ENCODE measurements at regions not wholly inside any gene's neighbourhood (a gene's known extent, or its start where the extent isn't known, plus 50 kb on each side); places are given as distances from the start of the nearest gene placed in this dataset.

- no peaks in the 10 kb centered on the region for H3K9me3 ChIP-seq (ENCODE audit: low read length)
- Mint-ChIP-seq H3K27me3 (peaks cover 10 to 16% of the 10 kb centered on the region in 2 donors), H3K36me3 (no peaks in the 10 kb centered on the region), H3K4me3 (no peak overlapping the region), H3K27ac (no peak overlapping the region), H3K4me1 (no peaks in the 10 kb centered on the region), H3K9me3 (peaks cover 0 to 2% (median 0%) of the 10 kb centered on the region in 5 donors)
- H3K4me3 ChIP-seq (ENCODE audit: low read length) = no peak overlapping the region
- H3K36me3 ChIP-seq (ENCODE audit: insufficient read depth, low read length) = no peaks in the 10 kb centered on the region
- ChIA-PET CTCF (no interaction called here), POLR2A (no interaction called here)
- no peaks in the 10 kb centered on the region for H3K4me1 ChIP-seq (ENCODE audit: insufficient read depth, low read length)
- H3K27me3 ChIP-seq (ENCODE audit: insufficient read depth, low read length, poor library complexity, severe bottlenecking) = no peaks in the 10 kb centered on the region
- no peak for DNase-seq
- H3K27ac ChIP-seq (ENCODE audit: low read depth, low read length) = no peak overlapping the region
Measured at GRCh38 chr2:16438613-16439321, 226.9 kb downstream of the CYRIA start.

DNA sequence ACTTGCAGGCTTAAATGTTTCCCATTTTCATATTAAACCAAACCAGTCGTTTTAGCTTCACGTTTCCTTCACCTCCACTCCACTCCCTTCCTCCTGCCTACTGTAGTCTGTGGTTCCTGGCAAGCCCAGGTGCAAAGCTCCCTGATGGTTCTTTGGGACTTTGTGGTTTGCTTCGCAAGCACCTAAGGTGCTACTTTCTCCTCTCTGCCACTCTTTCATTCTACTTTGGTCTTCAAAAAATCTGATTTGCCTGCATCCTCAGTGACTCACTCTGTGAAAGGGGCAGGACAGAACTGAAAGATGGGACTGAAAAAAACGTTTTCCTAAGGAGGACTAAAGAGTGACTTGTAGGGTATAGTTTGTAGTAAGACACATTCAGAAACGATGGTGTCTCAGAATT is 228.4 kb downstream of the CYRIA start:
- no peaks in the 10 kb centered on the region for H3K27me3 ChIP-seq (ENCODE audit: insufficient read depth, low read length, poor library complexity, severe bottlenecking)
- H3K27ac ChIP-seq (ENCODE audit: low read depth, low read length) = no peak overlapping the region
- H3K4me3 Mint-ChIP-seq = no peak overlapping the region
- peaks cover 0 to 3% (median 0%) of the 10 kb centered on the region in 5 donors for H3K9me3 Mint-ChIP-seq
- no peak overlapping the region for H3K4me3 ChIP-seq (ENCODE audit: low read length)
- no peaks in the 10 kb centered on the region for H3K36me3 Mint-ChIP-seq
- CTCF ChIA-PET = interaction anchor here (1.0 kb wide), 1 partner anchor 9 kb away, joined by 3 read pairs; no protein-coding TSS in a partner anchor
- H3K27me3 Mint-ChIP-seq = peaks cover 10 to 16% of the 10 kb centered on the region in 2 donors
- no peak for DNase-seq
- no peaks in the 10 kb centered on the region for H3K36me3 ChIP-seq (ENCODE audit: insufficient read depth, low read length)
- H3K27ac Mint-ChIP-seq = no peak overlapping the region
- H3K4me1 Mint-ChIP-seq = no peaks in the 10 kb centered on the region
- H3K9me3 ChIP-seq (ENCODE audit: low read length) = no peaks in the 10 kb centered on the region
- H3K4me1 ChIP-seq (ENCODE audit: insufficient read depth, low read length) = no peaks in the 10 kb centered on the region
- POLR2A ChIA-PET = no interaction called here

DNA sequence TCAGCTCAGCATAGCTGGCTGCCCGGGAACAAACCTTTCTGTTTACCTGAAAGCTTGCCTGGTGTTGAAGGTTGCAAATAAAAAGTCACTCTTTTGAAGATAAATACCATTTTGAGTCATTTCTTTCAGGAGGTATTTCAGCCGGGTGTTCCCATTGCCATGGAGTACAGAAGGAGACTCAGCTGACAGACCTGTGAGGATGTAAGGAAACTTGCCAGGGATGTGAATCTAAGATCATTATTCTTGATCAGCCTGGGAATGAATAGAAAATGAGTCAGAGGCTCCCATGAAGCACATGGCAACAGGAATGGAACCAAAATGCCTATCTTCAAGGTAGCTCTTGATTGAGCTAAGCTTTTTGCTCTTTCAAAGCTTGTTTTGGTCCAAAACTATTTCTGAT is 231.2 kb downstream of the CYRIA start:
- Histone ChIP-seq H3K4me3 (ENCODE audit: low read length) (no peak overlapping the region), H3K27ac (ENCODE audit: low read depth, low read length) (no peak overlapping the region), H3K27me3 (ENCODE audit: insufficient read depth, low read length, poor library complexity, severe bottlenecking) (no peaks in the 10 kb centered on the region), H3K4me1 (ENCODE audit: insufficient read depth, low read length) (no peaks in the 10 kb centered on the region), H3K9me3 (ENCODE audit: low read length) (no peaks in the 10 kb centered on the region), H3K36me3 (ENCODE audit: insufficient read depth, low read length) (no peaks in the 10 kb centered on the region)
- Mint-ChIP-seq H3K27me3 (peaks cover 5 to 9% of the 10 kb centered on the region in 2 donors), H3K27ac (no peak overlapping the region), H3K4me1 (no peaks in the 10 kb centered on the region), H3K4me3 (no peak overlapping the region), H3K9me3 (peaks cover 0 to 3% (median 0%) of the 10 kb centered on the region in 5 donors), H3K36me3 (no peaks in the 10 kb centered on the region)
- POLR2A ChIA-PET = no interaction called here
- no peak for DNase-seq
- CTCF ChIA-PET = no interaction called here

DNA sequence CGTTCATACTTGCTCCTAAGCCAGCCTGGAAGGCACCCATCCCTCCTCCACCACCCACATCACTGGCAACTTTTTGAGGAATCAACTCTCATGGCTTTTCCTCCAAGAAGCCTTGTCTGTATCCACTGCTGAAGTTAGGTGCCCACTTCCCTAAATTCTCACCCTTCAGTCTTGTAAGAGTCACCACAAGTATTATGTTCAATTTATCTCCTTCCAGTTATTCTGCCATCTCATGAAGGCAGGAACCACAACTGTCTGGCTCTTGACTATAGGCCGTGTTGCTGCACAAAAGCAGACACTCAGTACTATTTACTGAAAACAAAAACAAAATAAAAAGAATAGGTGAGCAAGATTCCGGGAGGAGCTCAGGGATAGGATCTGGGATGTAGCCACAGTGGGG is 234.8 kb downstream of the CYRIA start:
- Mint-ChIP-seq H3K4me3 (no peak overlapping the region), H3K4me1 (no peaks in the 10 kb centered on the region), H3K36me3 (no peaks in the 10 kb centered on the region), H3K27ac (no peak overlapping the region), H3K27me3 (no peaks in the 10 kb centered on the region), H3K9me3 (peaks cover 0 to 3% (median 0%) of the 10 kb centered on the region in 5 donors)
- POLR2A ChIA-PET = no interaction called here
- no peaks in the 10 kb centered on the region for H3K36me3 ChIP-seq (ENCODE audit: insufficient read depth, low read length)
- no peaks in the 10 kb centered on the region for H3K9me3 ChIP-seq (ENCODE audit: low read length)
- CTCF ChIA-PET = no interaction called here
- DNase-seq = no peak
- no peaks in the 10 kb centered on the region for H3K4me1 ChIP-seq (ENCODE audit: insufficient read depth, low read length)
- no peak overlapping the region for H3K4me3 ChIP-seq (ENCODE audit: low read length)
- no peaks in the 10 kb centered on the region for H3K27me3 ChIP-seq (ENCODE audit: insufficient read depth, low read length, poor library complexity, severe bottlenecking)
- no peak overlapping the region for H3K27ac ChIP-seq (ENCODE audit: low read depth, low read length)

GRCh38 chr2:16429431-16430145 is 236.0 kb downstream of the CYRIA start:
- Histone ChIP-seq H3K4me3 (ENCODE audit: low read length) (no peak overlapping the region), H3K27me3 (ENCODE audit: insufficient read depth, low read length, poor library complexity, severe bottlenecking) (no peaks in the 10 kb centered on the region), H3K27ac (ENCODE audit: low read depth, low read length) (no peak overlapping the region), H3K9me3 (ENCODE audit: low read length) (no peaks in the 10 kb centered on the region), H3K36me3 (ENCODE audit: insufficient read depth, low read length) (no peaks in the 10 kb centered on the region), H3K4me1 (ENCODE audit: insufficient read depth, low read length) (no peaks in the 10 kb centered on the region)
- no peaks in the 10 kb centered on the region for H3K36me3 Mint-ChIP-seq
- DNase-seq = no peak
- ChIA-PET CTCF (no interaction called here), POLR2A (no interaction called here)
- H3K4me3 Mint-ChIP-seq = no peak overlapping the region
- H3K4me1 Mint-ChIP-seq = no peaks in the 10 kb centered on the region
- peaks cover 0 to 3% (median 0%) of the 10 kb centered on the region in 5 donors for H3K9me3 Mint-ChIP-seq
- H3K27ac Mint-ChIP-seq = no peak overlapping the region
- H3K27me3 Mint-ChIP-seq = no peaks in the 10 kb centered on the region

DNA sequence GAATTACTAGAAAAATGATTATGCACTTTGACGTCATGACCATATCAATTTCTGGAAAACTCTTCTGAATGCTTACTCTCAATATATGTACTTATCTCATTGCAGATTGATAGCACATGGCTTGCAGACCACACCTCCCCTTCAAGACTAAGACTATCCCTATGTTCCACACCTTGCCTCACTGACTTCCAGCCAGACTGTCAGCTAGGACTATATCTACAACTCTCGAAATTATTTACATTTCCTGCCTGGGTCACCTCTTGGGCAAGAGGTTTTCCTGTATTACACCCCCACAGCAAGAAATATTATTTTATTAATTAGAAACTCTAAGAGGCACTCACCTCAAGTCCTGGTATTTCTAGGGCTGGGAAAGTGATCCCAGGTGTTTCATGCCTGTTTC is 236.6 kb downstream of the CYRIA start:
- ChIA-PET POLR2A (no interaction called here), CTCF (no interaction called here)
- Mint-ChIP-seq H3K27me3 (no peaks in the 10 kb centered on the region), H3K9me3 (peaks cover 0 to 3% (median 0%) of the 10 kb centered on the region in 5 donors), H3K27ac (no peak overlapping the region), H3K36me3 (no peaks in the 10 kb centered on the region), H3K4me3 (no peak overlapping the region), H3K4me1 (no peaks in the 10 kb centered on the region)
- no peak for DNase-seq
- H3K4me3 ChIP-seq (ENCODE audit: low read length) = no peak overlapping the region
- H3K36me3 ChIP-seq (ENCODE audit: insufficient read depth, low read length) = no peaks in the 10 kb centered on the region
- H3K27ac ChIP-seq (ENCODE audit: low read depth, low read length) = no peak overlapping the region
- H3K27me3 ChIP-seq (ENCODE audit: insufficient read depth, low read length, poor library complexity, severe bottlenecking) = no peaks in the 10 kb centered on the region
- no peaks in the 10 kb centered on the region for H3K4me1 ChIP-seq (ENCODE audit: insufficient read depth, low read length)
- no peaks in the 10 kb centered on the region for H3K9me3 ChIP-seq (ENCODE audit: low read length)

GRCh38 chr2:16425462-16426336 is 239.9 kb downstream of the CYRIA start:
- ChIA-PET POLR2A (no interaction called here), CTCF (no interaction called here)
- Histone ChIP-seq H3K36me3 (ENCODE audit: insufficient read depth, low read length) (no peaks in the 10 kb centered on the region), H3K9me3 (ENCODE audit: low read length) (no peaks in the 10 kb centered on the region), H3K4me1 (ENCODE audit: insufficient read depth, low read length) (no peaks in the 10 kb centered on the region), H3K4me3 (ENCODE audit: low read length) (no peak overlapping the region), H3K27me3 (ENCODE audit: insufficient read depth, low read length, poor library complexity, severe bottlenecking) (no peaks in the 10 kb centered on the region), H3K27ac (ENCODE audit: low read depth, low read length) (no peak overlapping the region)
- Mint-ChIP-seq H3K36me3 (no peaks in the 10 kb centered on the region), H3K27me3 (no peaks in the 10 kb centered on the region), H3K27ac (no peak overlapping the region), H3K9me3 (peaks cover 0 to 2% (median 0%) of the 10 kb centered on the region in 5 donors), H3K4me1 (no peaks in the 10 kb centered on the region), H3K4me3 (no peak overlapping the region)
- DNase-seq = no peak

DNA sequence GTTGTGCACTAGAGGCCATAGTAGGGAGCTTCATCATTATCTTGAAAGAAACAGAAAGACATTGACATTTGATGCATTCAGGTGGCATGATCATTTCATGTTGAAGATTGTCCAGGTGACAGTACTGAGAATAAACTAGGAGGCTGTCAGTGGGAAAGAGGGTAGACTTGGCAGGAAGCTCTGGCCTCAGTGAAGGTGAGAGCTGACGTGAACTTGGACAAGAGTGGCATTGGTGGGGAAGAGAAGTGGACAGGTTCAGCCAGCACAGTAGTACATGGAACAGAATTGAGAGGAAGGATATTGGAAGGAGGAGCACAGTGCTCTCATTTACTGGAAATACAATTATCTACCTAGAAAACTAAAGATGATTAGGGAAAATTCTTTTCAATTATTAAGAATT is 245.2 kb downstream of the CYRIA start:
- no peaks in the 10 kb centered on the region for H3K9me3 ChIP-seq (ENCODE audit: low read length)
- H3K27ac Mint-ChIP-seq = no peak overlapping the region
- no peaks in the 10 kb centered on the region for H3K4me1 Mint-ChIP-seq
- H3K9me3 Mint-ChIP-seq = peaks cover 0 to 4% (median 0%) of the 10 kb centered on the region in 5 donors
- ChIA-PET CTCF (no interaction called here), POLR2A (no interaction called here)
- H3K4me1 ChIP-seq (ENCODE audit: insufficient read depth, low read length) = no peaks in the 10 kb centered on the region
- no peaks in the 10 kb centered on the region for H3K27me3 Mint-ChIP-seq
- no peaks in the 10 kb centered on the region for H3K36me3 ChIP-seq (ENCODE audit: insufficient read depth, low read length)
- H3K27me3 ChIP-seq (ENCODE audit: insufficient read depth, low read length, poor library complexity, severe bottlenecking) = no peaks in the 10 kb centered on the region
- no peak overlapping the region for H3K4me3 Mint-ChIP-seq
- DNase-seq = no peak
- no peak overlapping the region for H3K4me3 ChIP-seq (ENCODE audit: low read length)
- no peaks in the 10 kb centered on the region for H3K36me3 Mint-ChIP-seq
- H3K27ac ChIP-seq (ENCODE audit: low read depth, low read length) = no peak overlapping the region
